Stomach (tissue), 4 donors: ENCODE measurements at regions not wholly inside any gene's neighbourhood (a gene's known extent, or its start where the extent isn't known, plus 50 kb on each side); places are given as distances from the start of the nearest gene placed in this dataset.

Experiments used
- CTCF ChIP-seq, 7 experiments: fragments of 450-650 bp in 4 of 7; fragments of 200-600 bp in 3 of 7; sonication (generic) in 3 of 7; IDR thresholded peaks; one replicate each; pipeline ENCODE4 v1.5.1; 2016 to 2019; ENCODE audit warnings: antibody characterized with exemption in 7 of 7, control low read depth in 2 of 7, mild to moderate bottlenecking in 1 of 7
- EP300 ChIP-seq: sonication (generic); formaldehyde crosslinking; IDR thresholded peaks from one replicate; pipeline ENCODE4 v1.6.1; 2017; ENCODE audit warnings: antibody characterized with exemption
- POLR2A ChIP-seq, 4 donors: fragments of 450-650 bp; IDR thresholded peaks; one replicate each; pipeline ENCODE4 v1.6.1; 2016; ENCODE audit warnings: antibody characterized with exemption in 4 of 4, control low read depth in 2 of 4, mild to moderate bottlenecking in 1 of 4, moderate library complexity in 1 of 4
- POLR2AphosphoS5 ChIP-seq, 3 donors: sonication (generic); formaldehyde crosslinking; IDR thresholded peaks; one replicate each; pipeline ENCODE4 v1.6.1; 2016; ENCODE audit warnings: antibody characterized with exemption in 3 of 3

- no peak for TF ChIP-seq POLR2AphosphoS5 (IDR thresholded peaks at IDR 0.05)
- no peak for TF ChIP-seq CTCF (IDR thresholded peaks at IDR 0.05)
- TF ChIP-seq POLR2A (IDR thresholded peaks at IDR 0.05), result no peak
- no peak for TF ChIP-seq EP300
Observed at GRCh38 chr1:199867601-199868000, 159.9 kb upstream of the NR5A2 start.
